ENCODE measurements at regions not wholly inside any gene's neighbourhood (a gene's known extent, or its start where the extent isn't known, plus 50 kb on each side); places are given as distances from the start of the nearest gene placed in this dataset.

DNA sequence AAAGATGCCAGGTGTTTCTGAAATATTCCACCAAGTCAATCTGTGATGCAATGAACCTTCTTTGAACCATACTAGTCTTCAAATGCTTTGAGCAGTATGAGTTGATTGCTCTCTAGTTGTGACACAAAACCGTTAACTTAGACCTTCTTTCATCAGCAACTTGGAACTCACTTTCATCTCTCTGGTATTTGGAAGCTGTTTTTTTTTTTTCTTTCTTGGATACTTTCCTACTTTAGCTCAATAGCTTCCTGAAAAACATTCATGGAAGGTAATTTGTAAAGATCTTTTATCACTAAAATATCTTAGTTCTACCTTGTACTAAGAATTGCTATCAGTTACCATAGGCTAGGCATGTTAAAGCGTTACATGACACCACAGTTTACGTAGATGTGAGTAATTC is 1071.9 kb upstream of the CHAC2 start:
- H3K4me1 ChIP-seq (replicated peaks; ENCODE audit: insufficient read depth) = no peaks in the 10 kb centered on the region
- H3K27me3 ChIP-seq (ENCODE audit: insufficient read depth, low read depth) = no peaks in the 10 kb centered on the region
- H3K27ac ChIP-seq = no peak overlapping the region
- TF ChIP-seq, protein P1, sequence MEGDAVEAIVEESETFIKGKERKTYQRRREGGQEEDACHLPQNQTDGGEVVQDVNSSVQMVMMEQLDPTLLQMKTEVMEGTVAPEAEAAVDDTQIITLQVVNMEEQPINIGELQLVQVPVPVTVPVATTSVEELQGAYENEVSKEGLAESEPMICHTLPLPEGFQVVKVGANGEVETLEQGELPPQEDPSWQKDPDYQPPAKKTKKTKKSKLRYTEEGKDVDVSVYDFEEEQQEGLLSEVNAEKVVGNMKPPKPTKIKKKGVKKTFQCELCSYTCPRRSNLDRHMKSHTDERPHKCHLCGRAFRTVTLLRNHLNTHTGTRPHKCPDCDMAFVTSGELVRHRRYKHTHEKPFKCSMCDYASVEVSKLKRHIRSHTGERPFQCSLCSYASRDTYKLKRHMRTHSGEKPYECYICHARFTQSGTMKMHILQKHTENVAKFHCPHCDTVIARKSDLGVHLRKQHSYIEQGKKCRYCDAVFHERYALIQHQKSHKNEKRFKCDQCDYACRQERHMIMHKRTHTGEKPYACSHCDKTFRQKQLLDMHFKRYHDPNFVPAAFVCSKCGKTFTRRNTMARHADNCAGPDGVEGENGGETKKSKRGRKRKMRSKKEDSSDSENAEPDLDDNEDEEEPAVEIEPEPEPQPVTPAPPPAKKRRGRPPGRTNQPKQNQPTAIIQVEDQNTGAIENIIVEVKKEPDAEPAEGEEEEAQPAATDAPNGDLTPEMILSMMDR (conservative IDR thresholded peaks at IDR 0.05) = no peak
- no peak for TF ChIP-seq EZH2 (IDR thresholded peaks at IDR 0.05; ENCODE audit: low read depth)
- H3F3A ChIP-seq (ENCODE audit: insufficient read depth, low read depth) = no peaks in the 10 kb centered on the region
- H3K4me3 ChIP-seq = no peak overlapping the region
- ChIA-PET CTCF (no interaction called here), POLR2A (ENCODE audit: unreplicated experiment) (no interaction called here)
- intact Hi-C loops (cut with micrococcal nuclease; ENCODE audit: unreplicated experiment) = no loop called here
- no peaks in the 10 kb centered on the region for H3K79me2 ChIP-seq (ENCODE audit: low read depth)
- DNase-seq = peak in 1 of 2 experiments; percentile 15
- no peak overlapping the region for H3K4me2 ChIP-seq
- H3K36me3 ChIP-seq (ENCODE audit: low read depth) = no peaks in the 10 kb centered on the region
- no peak overlapping the region for H2AFZ ChIP-seq
- no peaks in the 10 kb centered on the region for H3K9me2 ChIP-seq (ENCODE audit: insufficient read depth)
- BruUV-seq (replicated peaks) = no TSS peak
- no peaks in the 10 kb centered on the region for H3K9me3 ChIP-seq (ENCODE audit: insufficient read depth, low read depth)
- H4K20me1 ChIP-seq (ENCODE audit: insufficient read depth) = no peaks in the 10 kb centered on the region

DNA sequence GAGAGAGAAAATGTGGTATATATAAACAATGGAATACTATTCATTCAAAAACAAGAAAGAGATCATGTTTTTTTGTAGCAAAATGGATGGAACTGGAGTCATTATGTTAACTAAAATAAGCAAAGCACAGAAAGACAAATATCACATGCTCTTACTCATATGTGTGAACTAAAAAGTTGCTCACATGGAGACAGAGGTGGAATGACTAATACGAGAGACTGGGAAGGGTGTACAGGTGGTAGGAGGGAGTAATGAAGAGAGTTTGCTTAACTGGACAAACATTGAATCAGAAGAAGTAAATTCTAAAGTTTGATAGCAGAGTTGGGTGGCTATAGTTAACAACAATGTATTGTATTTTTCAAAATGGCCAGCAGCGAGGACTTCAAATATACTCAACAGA is 1080.7 kb upstream of the CHAC2 start:
- Histone ChIP-seq H3K9me2 (ENCODE audit: insufficient read depth) (no peaks in the 10 kb centered on the region), H3K27me3 (ENCODE audit: insufficient read depth, low read depth) (no peaks in the 10 kb centered on the region), H3K36me3 (ENCODE audit: low read depth) (no peaks in the 10 kb centered on the region), H3K4me3 (no peak overlapping the region), H3F3A (ENCODE audit: insufficient read depth, low read depth) (no peaks in the 10 kb centered on the region), H3K4me2 (no peak overlapping the region), H2AFZ (no peak overlapping the region), H3K27ac (no peak overlapping the region), H3K79me2 (ENCODE audit: low read depth) (no peaks in the 10 kb centered on the region), H3K4me1 (replicated peaks; ENCODE audit: insufficient read depth) (no peaks in the 10 kb centered on the region), H3K9me3 (ENCODE audit: insufficient read depth, low read depth) (no peaks in the 10 kb centered on the region; the same call in 1 of the 2 replicates), H4K20me1 (ENCODE audit: insufficient read depth) (no peaks in the 10 kb centered on the region)
- intact Hi-C loops (cut with micrococcal nuclease; ENCODE audit: unreplicated experiment) = no loop called here
- DNase-seq = no peak
- no TSS peak for BruUV-seq (replicated peaks)
- TF ChIP-seq, protein P1 (conservative IDR thresholded peaks at IDR 0.05) = no peak
- TF ChIP-seq EZH2 (IDR thresholded peaks at IDR 0.05; ENCODE audit: low read depth) = no peak
- POLR2A ChIA-PET (ENCODE audit: unreplicated experiment) = no interaction called here
- CTCF ChIA-PET = no interaction called here

DNA sequence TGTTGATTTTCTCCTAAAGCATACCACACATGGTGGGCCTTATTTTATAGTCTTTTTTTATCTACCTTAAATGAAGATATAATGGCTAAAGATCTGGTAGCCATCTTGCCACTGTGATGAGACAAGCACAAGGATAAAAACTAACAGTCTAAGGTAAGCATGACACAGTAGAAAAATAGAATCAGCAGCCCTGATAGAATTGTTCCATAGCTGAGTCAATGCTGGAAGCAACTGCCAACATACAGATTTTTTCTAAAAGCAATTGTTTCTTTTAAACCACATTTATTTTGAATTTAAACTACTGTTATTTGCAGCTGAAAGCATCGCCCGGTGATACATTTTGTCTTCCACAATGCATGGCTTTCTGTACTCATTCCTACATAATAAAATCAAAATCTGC is 1091.5 kb upstream of the CHAC2 start:
- no peaks in the 10 kb centered on the region for H3K9me3 ChIP-seq (ENCODE audit: insufficient read depth, low read depth)
- no peak for DNase-seq
- no peak overlapping the region for H3K4me2 ChIP-seq
- H3K79me2 ChIP-seq (ENCODE audit: low read depth) = no peaks in the 10 kb centered on the region
- H3F3A ChIP-seq (ENCODE audit: insufficient read depth, low read depth) = no peaks in the 10 kb centered on the region
- no peaks in the 10 kb centered on the region for H3K27me3 ChIP-seq (ENCODE audit: insufficient read depth, low read depth)
- ChIA-PET POLR2A (ENCODE audit: unreplicated experiment) (interaction anchor here (0.6 kb wide), 1 partner anchor 12 kb away, joined by 4 read pairs; no protein-coding TSS in a partner anchor), CTCF (no interaction called here)
- H3K9me2 ChIP-seq (ENCODE audit: insufficient read depth) = 0 out of 2 replicates have a peak, but pooled peaks cover 5% of the 10 kb centered on the region
- no TSS peak for BruUV-seq (replicated peaks)
- H3K36me3 ChIP-seq (ENCODE audit: low read depth) = no peaks in the 10 kb centered on the region
- H3K4me3 ChIP-seq = no peak overlapping the region
- TF ChIP-seq EZH2 (IDR thresholded peaks at IDR 0.05; ENCODE audit: low read depth) = no peak
- TF ChIP-seq, protein P1 (conservative IDR thresholded peaks at IDR 0.05) = no peak
- no peak overlapping the region for H3K27ac ChIP-seq
- no peaks in the 10 kb centered on the region for H3K4me1 ChIP-seq (replicated peaks; ENCODE audit: insufficient read depth)
- no peak overlapping the region for H2AFZ ChIP-seq
- intact Hi-C loops (cut with micrococcal nuclease; ENCODE audit: unreplicated experiment) = no loop called here
- no peaks in the 10 kb centered on the region for H4K20me1 ChIP-seq (ENCODE audit: insufficient read depth)

All from PC-9 (cell line).